ENCODE measurements at regions not wholly inside any gene's neighbourhood (a gene's known extent, or its start where the extent isn't known, plus 50 kb on each side); places are given as distances from the start of the nearest gene placed in this dataset.

- Histone ChIP-seq H3K4me3 (no peak overlapping the region), H3K27me3 (no peaks in the 10 kb centered on the region), H3K27ac (peak overlapping the region in 2 of 12 donors; percentile 40 to 46), H3K9me3 (no peaks in the 10 kb centered on the region), H3K36me3 (no peaks in the 10 kb centered on the region), H3K4me1 (peaks cover 0 to 11% (median 0%) of the 10 kb centered on the region in 12 donors)
- 74 to 90% (median 82%) methylated on average over 3 of the region's 3 CpGs for WGBS, 4 donors
- TF ChIP-seq POLR2A (IDR thresholded peaks at IDR 0.05) (no peak), CTCF (IDR thresholded peaks at IDR 0.05) (no peak)
- ATAC-seq (no peak), DNase-seq (no peak)
- intact Hi-C loops (cut with DNase I) = no loop called here
Measured at GRCh38 chr6:159595173-159595572, 97.9 kb downstream of the SOD2 start.

DNA sequence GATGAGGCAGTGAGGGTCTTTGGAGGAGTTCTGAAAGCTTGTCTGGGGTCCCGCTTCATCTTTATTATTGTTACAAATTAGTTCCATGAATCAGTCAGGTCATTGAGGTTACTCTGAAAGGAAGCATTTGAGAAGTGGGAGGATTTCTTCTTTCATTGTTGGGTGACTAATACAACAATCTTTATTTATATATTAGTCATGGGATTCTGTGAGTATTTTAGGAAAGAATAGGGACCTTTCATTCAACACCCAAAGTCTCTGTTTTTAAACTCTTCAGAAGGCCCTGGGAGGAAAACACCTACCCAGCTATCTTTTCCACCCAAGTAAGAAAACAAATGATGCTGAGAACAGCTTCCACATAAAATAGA, 98.3 kb downstream of the SOD2 start:
- 63 to 79% (median 69%) methylated on average over 1 of the region's 1 CpG for WGBS, 4 donors
- intact Hi-C loops (cut with DNase I) = no loop called here
- H3K27me3 ChIP-seq = no peaks in the 10 kb centered on the region
- no peaks in the 10 kb centered on the region for H3K9me3 ChIP-seq
- H3K4me1 ChIP-seq = peaks cover 0 to 11% (median 0%) of the 10 kb centered on the region in 12 donors
- H3K27ac ChIP-seq = peak overlapping the region in 1 of 12 donors; percentile 46
- TF ChIP-seq POLR2A (IDR thresholded peaks at IDR 0.05) (no peak), CTCF (IDR thresholded peaks at IDR 0.05) (no peak)
- ATAC-seq (peak in 2 of 4 donors; percentile 31 to 81), DNase-seq (no peak)
- H3K4me3 ChIP-seq = no peak overlapping the region
- H3K36me3 ChIP-seq = no peaks in the 10 kb centered on the region

- TF ChIP-seq POLR2A (IDR thresholded peaks at IDR 0.05) = no peak
- TF ChIP-seq CTCF (IDR thresholded peaks at IDR 0.05) = no peak
- WGBS, 4 donors = 69 to 88% (median 77%) methylated on average over 7 of the region's 7 CpGs
- Histone ChIP-seq H3K27me3 (no peaks in the 10 kb centered on the region), H3K27ac (no peak overlapping the region), H3K4me3 (no peak overlapping the region), H3K36me3 (no peaks in the 10 kb centered on the region), H3K4me1 (peaks cover 0 to 11% (median 0%) of the 10 kb centered on the region in 12 donors), H3K9me3 (no peaks in the 10 kb centered on the region)
- intact Hi-C loops (cut with DNase I) = no loop called here
- ATAC-seq (peak in 1 of 4 donors; percentile 15), DNase-seq (no peak)
Measured at GRCh38 chr6:159594106-159594749, 98.8 kb downstream of the SOD2 start.

GRCh38 chr6:159590835-159591234, 102.2 kb downstream of the SOD2 start:
- Histone ChIP-seq H3K4me3 (no peak overlapping the region), H3K9me3 (peaks cover 0 to 5% (median 0%) of the 10 kb centered on the region in 12 donors), H3K27ac (no peak overlapping the region), H3K4me1 (peaks cover 0 to 11% (median 0%) of the 10 kb centered on the region in 12 donors), H3K36me3 (no peaks in the 10 kb centered on the region), H3K27me3 (no peaks in the 10 kb centered on the region)
- intact Hi-C loops (cut with DNase I) = no loop called here
- DNase-seq (no peak), ATAC-seq (peak in 1 of 4 donors; percentile 14)
- WGBS, 4 donors = 52 to 72% (median 67%) methylated on average over 5 of the region's 5 CpGs
- TF ChIP-seq POLR2A (IDR thresholded peaks at IDR 0.05) (no peak), CTCF (IDR thresholded peaks at IDR 0.05) (no peak)
